GM12872 (cell line): ENCODE measurements at regions not wholly inside any gene's neighbourhood (a gene's known extent, or its start where the extent isn't known, plus 50 kb on each side); places are given as distances from the start of the nearest gene placed in this dataset.

ENCODE experiments used
- TF ChIP-seq, protein P1 (sequence below): IDR thresholded peaks from 3 replicates; pipeline ENCODE4 v1.5.1; 2011; ENCODE audit warnings: low read depth, mild to moderate bottlenecking, low read length, moderate library complexity; ENCODE audit not compliant: insufficient read depth

DNA sequence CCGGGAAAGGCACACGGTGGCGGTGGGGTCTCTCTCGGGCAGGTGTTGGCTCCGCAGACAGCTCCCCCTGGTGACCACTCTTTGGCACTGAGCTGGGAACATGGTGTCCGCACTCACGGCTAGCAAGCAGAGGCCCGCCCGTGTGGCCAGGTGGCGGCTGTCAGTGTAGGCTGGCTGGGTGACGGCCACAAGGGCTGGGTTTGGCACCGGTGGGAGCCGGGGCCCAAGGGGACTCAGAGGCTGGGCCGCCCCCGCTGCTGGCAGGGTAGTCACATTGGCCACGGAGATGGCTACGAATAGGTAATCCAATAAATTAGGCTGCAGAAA lies 1071.7 kb downstream of the RPIA start:
- TF ChIP-seq, protein P1, sequence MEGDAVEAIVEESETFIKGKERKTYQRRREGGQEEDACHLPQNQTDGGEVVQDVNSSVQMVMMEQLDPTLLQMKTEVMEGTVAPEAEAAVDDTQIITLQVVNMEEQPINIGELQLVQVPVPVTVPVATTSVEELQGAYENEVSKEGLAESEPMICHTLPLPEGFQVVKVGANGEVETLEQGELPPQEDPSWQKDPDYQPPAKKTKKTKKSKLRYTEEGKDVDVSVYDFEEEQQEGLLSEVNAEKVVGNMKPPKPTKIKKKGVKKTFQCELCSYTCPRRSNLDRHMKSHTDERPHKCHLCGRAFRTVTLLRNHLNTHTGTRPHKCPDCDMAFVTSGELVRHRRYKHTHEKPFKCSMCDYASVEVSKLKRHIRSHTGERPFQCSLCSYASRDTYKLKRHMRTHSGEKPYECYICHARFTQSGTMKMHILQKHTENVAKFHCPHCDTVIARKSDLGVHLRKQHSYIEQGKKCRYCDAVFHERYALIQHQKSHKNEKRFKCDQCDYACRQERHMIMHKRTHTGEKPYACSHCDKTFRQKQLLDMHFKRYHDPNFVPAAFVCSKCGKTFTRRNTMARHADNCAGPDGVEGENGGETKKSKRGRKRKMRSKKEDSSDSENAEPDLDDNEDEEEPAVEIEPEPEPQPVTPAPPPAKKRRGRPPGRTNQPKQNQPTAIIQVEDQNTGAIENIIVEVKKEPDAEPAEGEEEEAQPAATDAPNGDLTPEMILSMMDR = no peak

DNA sequence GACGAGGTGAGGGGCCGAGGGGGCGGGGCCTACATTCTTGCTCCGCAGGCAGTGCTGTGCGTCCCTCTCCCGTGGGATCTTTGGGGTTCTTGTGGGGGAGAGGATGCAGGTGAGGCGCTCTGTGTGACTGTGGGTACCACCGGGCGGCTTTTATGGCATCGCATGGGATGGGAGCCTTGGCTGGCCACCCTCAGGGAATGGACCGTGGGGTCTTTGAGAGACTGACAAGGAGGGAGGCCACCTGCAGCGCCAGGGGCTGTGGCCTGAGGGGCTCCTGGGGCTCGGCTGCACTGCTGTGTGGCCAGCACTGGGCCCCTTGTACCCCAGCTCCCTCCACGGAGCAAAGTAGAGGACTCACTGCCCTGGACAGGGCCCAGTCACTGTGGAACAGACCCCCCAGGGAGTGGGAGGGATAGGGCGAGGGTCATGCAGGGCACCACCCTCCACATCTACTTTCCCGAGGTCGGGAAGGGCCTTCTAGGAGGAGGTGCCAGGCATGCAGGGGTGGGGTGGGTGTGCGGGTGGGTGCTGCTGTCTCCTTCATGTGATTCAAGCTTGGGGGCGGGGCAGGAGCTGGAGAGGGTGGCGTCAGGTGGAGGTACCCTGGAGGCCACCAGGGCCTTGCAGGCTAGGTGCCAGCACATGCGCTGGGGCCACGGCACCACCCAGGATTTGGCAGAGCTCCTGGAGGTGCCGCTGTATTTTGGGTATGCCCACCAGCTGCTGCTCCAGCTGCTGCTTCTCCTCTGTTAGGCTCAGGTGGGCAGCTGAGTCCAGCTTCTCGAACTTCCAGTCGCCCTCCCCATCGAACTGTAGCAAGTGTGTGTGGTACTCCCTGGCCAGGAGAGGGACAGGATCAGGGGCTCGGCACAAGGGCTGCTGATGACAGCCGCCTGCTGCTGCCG lies 1072.4 kb downstream of the RPIA start:
- TF ChIP-seq, protein P1 = no peak

DNA sequence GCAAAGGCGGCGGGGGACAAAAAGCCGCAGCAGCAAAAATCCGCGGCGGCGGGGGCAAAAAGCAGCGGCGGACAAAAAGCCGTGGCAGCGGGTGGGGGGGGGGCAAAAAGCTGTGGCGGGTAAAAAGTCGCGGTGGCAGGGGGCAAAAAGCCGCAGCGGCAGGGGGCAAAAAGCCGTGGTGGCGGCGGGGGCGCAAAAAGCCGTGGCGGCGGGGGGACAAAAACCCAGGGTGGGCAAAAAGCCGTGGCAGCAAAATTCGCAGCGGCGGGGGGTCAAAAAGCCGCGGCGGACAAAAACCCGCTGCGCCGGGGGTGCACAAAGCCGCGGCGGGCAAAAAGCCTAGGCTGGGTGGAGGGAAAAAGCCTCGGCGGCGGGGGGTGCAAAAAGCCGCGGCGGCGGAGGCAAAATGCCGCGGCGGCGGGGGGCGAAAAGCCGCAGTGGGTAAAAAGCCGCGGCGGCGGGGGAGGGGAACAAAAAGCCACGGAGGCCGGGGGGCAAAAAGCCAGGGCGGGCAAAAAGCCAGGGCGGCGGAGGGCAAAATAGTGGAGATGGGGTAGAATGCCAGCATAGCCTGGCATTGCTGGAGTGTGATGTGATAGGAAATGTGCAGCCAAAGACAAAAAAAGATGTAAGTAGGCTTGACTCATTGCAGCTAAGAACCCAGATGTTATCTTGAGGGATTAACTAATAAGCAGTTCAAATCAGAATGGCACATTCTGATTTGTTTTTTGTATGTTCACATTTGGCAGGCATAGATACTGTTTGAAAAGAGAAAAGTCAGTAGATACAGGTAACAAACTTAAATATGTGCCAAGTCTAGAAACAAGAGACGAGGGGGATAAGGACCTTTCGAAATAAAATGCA lies 1076.3 kb downstream of the RPIA start:
- TF ChIP-seq, protein P1 = no peak

DNA sequence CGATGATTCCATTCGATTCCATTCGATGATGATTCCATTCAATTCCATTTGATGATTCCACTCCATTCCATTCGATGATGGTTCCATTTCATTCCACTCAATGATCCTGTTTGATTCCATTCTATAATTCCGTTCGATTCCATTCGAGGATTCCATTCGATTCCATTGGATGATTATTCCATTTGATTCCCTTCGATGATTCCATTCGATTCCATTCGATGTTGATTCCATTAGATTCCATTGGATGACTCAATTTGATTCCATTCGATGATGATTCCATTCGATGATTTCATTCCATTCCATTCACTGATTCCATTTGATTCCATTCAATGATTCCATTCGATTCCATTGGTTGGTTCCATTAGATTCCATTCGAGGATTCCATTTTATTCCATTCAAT lies 1084.4 kb downstream of the RPIA start:
- TF ChIP-seq, protein P1 = no peak

DNA sequence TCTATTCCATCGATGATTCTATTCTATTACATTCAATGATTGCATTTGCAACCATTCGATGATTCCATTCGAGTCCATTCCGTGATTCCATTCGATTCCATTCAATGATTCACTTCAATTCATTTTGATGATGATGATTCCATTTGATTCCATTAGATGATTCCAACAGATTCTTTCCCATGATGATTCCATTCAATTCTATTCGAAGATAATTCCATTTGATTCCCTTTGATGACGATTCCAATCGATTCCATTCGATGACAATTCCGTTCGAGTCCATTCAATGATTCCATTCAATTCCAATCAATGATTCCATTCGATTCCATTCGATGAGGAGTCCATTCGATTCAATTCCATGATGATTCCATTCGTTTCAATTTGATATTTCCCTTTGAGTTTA lies 1088.8 kb downstream of the RPIA start:
- TF ChIP-seq, protein P1 = no peak

DNA sequence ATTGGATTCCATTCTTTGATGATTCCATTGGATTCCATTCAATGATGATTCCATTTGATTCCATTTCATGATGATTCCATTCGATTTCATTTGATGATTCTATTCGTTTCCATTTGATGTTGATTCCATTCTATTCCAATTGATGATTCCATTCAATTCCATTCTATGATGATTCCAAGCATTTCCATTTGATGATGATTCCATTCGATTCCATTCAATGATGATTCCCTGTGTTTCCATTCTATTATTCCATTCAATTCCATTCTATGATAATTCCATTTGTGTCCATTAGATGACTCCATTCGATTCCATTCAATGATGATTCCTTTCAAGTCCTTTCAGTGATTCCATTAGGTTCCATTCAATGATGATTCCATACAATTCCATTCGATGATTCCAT lies 1090.5 kb downstream of the RPIA start:
- TF ChIP-seq, protein P1 = no peak

DNA sequence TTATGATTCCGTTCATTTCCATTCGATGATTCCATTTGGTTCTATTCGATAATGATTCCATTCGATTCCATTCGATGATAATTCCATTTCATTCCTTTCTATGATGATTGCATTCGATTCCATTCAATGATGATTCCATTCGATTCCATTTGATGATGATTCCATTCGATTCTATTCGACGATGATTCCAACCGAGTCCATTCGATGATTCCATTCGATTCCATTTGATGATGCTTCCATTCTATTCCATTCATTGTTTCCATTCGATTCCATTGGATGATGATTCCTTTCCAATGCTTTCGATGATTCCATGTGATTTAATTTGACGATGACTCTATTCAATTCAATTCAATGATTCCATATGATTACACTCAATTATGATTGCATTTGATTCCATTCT lies 1093.5 kb downstream of the RPIA start:
- TF ChIP-seq, protein P1 = no peak
